NOMO-1 treated with dmso at 0.1 percent for 144 hours (cell line): ENCODE measurements at regions not wholly inside any gene's neighbourhood (a gene's known extent, or its start where the extent isn't known, plus 50 kb on each side); places are given as distances from the start of the nearest gene placed in this dataset.
A peak's percentile ranks its signal among the peaks of the same experiment; 100 is the strongest.

Source experiments
- DNase-seq: peaks from one replicate; lab custom pipeline; 2025; ENCODE audit not compliant: unreplicated experiment; lab: John Stamatoyannopoulos, UW

DNA sequence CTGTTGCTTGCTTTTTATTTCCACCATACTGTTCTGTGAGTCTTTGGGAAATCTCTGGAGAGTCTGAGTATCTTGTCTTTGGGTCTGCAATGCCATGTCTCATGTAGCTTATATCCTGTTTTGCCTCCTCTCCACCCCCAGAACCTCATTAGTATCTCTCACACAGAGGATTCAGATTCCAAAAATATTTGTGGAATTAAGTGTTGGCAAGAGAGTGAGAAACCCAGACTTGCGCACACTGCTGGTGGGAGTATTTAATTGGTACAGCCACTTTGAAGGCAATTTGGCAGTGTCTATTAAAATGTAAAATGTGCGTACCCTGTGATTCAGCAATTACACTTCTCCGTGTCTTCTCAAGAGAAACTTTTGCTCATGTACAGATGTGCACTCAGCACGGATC lies 68.6 kb downstream of the ZNF621 start:
- DNase-seq: no peak

DNA sequence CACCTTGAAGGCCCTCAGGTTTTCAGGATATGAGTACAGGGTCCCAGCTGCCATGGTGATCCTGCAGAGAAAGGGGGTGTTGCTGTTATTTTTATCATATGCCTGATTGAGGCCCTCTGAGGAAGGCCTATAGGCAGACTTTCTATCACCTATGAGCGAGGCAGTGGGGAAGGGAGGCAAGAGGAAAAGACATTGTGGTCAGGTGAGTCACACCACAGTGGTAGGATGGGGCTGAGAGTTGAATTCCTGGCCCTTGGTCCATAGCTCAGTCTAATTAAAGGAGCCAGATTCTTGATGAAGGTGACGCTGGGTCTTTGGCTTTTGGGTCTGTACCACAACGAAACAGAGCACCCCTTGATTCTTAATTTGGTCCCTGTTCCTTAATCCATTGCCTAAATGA lies 72.7 kb downstream of the ZNF621 start:
- no peak for DNase-seq

DNA sequence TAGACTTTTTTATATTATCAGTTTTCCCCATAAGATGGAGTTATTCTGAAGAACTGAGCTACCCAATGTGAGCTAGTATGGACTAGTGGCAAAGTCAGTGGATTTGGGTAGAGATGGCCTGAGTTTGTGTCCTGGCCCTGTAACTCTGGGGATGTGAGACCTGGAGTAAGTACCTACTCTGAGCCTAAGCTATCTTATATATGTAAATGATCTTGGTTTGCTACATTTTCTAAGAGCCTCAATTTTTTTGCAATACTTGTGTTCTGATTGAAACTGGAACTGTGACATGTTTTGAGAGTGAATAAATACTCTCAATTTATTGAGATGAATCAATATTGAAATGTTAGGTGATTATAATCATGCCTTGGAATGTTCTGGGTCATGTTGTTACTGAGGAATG lies 73.6 kb downstream of the ZNF621 start:
- DNase-seq: no peak

DNA sequence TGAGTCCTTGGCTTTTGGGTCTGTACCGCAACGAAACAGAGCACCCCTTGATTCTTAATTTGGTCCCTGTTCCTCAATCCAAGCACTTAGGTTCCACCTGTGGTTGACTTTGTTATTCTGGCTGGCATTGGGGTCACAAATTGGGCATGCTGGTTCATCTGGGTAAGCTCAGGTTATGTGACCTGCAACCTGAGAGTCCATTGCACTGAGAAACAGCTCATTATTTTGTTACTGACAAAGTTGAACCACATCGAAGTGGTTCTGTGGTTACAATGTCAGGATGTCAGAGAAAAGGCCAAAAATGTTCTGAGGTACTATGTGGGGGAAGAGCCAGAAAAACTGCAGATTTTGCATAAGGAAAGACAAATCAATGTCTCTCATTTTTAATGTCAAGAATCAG lies 74.2 kb downstream of the ZNF621 start:
- no peak for DNase-seq

DNA sequence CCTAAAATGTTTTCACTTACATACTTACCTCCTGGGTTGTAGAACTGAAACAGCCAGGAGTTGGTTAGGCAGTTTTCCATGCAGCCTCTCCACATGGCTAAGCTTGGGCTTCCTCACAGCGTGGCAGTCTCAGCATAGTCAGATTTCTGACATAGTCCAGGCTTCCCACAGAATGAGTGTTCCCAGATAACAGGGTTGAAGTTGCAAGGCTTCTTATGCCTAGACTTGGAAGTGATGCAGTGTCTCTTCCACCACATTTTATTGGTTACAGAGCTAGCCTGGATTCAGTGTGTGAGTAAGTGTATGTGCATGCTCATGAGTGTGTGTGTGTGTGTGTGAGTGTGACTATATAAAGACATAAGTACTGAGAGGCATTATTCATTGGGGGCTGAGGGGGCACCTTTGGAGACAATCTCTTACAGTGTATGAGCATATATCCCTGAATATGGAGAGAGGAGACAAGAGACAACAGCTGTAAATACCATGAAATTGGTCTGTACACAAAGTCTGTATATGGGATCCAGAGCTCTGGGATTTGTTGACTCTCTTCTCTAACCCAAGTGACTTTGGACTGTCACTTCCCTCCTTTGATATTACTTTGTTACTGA lies 78.1 kb downstream of the ZNF621 start:
- DNase-seq: no peak

DNA sequence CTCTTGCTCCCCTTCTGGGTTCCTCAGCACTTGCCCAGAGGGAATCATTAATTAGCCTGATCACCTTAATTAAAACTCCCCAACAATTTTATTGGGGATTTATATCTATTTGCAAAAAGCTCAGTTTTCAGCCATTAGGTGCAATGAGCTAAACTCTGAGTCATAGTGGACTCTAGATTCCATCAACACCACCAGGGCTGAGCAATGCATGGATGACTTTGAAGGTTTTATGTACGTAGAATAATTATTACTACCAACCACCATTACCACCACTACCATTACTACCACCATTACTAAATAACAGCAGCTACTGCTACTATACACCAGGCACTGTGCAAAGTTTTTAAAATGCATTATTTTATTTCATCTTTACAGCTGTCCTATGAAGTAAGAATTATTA lies 81.2 kb downstream of the ZNF621 start:
- DNase-seq: no peak

DNA sequence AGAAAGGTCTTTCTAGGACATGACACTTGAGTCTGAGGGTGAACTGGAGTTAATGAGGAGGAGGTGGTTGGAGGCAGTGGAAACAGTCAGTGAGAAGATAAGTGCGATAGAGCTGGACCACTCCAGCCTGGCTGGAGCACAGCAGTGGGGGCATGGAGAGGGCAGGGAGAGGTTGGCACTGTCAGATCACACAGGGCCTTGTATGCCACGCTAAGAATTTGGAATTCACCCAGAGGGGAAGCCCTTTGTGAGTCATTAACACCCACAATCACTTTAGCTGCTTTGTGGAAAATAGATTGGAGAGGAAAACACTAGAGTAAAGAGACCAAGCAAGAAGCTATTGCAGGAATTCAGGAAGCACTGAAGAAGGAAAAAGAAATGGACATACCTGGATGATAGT lies 83.3 kb downstream of the ZNF621 start:
- no peak for DNase-seq

DNA sequence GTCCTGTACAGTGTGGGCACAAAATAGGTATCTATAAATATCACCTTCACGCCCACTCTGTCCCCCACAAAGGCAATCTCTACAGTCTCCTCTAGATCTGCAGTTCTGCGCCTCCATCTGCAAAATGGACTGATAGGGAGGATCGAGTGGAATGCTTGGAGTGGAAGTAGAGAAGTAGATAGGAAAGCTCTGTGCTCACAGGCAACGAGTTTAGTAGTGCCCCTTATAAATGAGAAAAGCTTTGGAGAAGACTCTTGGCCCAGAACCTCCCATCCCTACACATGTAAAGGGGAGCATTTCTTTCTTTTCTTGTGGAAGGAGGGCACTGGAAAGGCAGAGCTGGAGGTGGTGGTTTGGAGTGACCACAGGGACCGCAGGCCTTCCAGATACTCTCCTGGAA lies 88.5 kb downstream of the ZNF621 start:
- DNase-seq: no peak

DNA sequence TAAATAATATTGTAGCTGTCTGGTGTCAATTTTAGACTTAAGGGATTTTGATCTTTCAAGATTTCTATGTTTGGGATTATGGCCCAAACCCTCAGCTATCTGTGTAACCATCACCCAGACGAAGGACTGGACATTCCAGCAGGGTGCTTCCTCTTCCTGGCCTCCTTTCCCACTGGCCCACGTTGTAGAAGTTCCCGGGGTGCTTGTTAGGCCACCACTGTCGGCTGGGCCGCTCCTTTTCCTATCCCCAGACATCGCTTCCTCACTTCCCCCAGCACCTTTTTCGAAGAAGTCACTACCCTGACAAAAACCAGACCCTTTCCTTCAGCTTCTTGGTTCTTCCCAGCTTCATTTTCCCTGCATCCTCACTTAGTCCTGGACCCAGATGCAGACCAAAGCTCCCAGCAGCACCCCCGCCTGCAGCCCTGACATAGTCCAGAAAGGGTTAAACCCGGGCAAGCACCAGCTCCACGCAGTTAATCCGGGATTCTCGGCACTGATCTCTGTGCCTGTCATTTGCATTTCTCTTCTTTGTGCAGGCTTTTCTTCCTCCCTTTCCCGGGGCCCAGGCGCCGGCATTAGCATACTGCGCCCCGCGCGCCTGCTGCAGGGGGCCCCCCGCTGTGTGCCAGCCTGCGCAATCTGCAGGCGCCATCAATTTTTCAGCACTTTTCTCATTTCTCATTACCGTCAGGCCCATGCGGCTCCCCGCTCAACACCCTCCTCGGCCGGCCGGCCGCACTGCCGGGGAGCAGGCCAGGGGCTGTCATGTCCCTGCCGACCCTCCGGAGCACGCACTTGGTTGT lies 90.6 kb downstream of the ZNF621 start:
- DNase-seq: no peak

DNA sequence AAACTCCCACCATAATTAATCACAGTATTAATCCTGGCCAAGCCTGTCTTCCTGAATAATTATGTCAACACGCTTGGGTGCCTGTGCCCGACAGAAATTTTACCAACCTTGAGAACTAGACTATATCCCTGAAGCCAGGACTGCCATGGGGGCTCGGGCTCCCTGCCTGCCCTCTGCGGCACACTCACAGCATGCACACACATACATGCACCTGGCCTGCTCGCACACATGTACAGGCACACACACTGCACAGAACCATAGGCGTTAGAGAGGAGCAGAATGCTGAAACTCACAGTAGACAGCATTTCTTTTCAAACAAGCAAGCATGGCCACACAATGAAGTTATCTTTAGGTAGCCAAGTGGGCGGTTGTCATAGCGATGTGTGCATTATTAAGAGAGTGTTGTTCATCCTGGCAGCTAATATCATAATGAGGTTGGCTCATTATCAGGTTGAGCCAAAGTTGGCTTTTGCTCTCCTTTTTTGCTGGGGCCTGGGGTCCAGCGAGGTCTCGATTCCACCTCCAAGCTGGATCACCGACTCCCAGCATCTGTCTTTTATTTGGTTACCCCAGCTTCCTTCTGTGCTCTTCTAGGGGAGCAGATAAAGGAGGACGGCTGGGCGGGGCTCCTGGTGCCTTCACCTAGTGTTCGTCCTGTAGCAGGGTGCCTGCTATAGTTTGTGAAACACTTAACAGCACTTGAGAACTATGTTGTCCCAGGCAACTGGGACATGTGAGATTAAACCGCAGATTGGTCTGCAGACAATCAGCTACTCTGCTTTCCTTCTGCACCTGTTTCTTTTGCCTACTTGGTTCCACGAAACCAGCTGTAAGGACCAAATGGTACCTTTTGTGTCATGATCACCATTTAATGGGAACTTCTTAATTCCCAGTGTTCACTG lies 91.4 kb downstream of the ZNF621 start:
- DNase-seq: no peak

DNA sequence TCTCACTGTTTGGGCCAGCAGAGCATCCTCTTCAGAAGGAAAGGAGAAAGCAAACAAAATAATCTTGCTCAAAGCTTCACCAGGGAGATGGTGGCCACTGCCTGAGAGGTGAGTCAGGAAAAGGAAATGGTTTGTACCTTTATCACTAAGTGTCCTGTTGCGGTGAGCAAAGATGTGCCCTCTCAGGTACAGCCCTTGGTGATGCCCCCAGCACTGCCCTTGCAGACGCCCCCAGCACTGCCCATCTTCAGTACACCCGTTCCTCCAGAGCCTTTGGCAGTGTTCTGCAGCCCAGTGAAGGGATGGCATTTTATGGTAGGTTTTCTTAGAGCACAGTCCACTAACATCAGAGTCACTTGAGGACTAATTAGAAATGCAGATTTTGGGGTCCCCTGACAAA lies 92.3 kb downstream of the ZNF621 start:
- DNase-seq: no peak

DNA sequence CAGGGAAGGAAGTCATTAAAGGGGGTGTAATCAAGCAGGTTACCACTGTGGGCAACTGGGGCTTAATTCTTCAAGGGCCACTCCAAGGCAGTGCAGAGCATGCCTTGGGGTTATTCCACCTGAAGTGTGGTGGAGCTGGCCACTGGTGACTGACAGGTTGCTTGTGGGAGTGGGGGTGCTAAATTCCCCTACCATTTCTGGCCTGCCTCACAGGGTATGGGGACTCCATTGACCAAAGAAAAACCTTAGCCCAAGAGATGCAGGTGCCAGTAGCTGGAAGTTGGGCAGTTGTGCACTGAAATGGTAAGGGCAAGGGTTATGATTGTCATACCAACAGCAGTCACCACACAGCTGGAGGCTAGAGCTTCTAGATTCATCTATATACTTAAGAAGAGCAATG lies 93.4 kb downstream of the ZNF621 start:
- no peak for DNase-seq

DNA sequence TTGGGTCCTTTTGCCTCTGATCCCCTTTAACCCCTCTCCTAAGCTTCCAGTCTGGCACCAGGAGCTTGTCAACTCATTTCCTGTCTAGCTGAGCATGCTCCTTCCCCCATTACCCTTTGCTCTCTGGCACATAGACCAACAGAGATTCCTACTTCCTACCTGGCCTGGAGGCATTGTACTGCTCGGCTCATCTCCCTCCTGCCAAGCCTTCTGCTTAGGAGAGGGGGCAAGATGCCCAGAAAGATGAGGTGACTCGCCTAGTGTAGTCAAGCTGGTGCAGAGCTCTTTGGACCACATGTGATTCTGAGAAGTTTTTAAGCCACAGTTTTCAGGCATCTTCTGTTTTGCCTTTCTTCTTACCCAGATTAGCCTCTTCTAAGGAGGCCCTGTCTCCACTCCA lies 95.4 kb downstream of the ZNF621 start:
- DNase-seq: no peak

DNA sequence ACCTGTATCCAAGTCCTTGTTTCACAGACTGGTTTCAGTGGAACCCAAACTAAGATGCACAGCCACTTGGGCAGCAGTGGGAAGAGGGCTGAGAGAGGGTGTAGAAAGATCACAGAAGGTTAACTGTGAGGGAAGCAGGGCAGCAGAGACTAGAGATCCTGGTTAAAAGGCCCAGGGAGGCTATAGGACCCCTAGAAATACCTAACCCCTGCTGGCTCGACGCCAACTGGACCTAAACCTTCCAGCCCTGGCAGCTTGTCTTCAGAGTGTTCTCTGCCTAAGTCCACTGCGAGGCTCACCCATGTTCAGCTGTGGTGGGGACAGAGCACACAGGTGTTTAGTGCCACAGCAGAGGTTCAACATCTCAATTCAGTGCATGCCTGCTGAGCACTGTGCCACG lies 96.5 kb downstream of the ZNF621 start:
- no peak for DNase-seq

DNA sequence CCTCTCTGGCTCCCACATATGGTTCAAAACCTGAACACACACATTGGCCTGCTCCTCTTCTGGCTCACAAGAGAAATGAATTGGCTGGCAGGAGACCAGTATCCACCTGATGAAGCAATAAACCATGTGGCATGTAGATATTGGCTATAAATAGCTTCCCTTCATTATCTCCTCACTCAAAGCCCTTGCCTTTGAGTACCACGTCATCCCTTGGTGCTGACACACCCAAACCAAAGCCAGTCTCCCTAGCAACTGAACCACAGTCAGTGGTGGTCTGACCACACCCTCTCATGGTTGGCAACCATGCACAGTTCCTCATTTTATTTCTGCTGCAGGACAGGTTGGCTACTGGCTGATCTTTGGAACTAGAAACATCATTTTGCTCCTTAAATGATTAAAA lies 98.8 kb downstream of the ZNF621 start:
- peak; percentile 99 for DNase-seq

DNA sequence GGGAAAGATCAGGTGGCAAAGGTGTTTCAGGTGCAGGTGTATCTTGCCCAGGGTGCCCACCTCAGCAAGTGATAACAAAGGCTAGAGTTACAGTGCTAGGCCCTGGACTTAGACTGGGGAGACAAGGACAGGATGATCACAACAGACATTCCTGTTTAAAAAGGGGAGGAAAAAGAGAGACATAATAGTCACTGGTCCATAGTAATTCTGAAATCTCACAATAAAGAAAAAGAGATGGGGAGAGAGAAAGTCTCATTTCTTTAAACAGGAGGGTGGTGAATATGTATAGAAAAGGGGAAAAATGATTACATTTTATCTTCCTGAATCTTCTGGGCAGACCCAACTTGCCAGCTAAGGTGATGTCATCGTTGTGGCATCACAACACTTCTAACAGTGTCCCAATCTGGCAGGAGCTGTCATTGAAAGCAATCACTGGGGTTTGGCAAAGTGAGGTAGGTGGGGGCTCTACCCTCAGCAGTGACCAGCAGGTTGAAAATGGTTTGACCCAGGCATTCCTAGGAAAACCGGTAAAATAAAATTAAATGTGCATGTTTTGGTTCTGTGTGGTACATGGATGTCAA lies 99.5 kb downstream of the ZNF621 start:
- no peak for DNase-seq

DNA sequence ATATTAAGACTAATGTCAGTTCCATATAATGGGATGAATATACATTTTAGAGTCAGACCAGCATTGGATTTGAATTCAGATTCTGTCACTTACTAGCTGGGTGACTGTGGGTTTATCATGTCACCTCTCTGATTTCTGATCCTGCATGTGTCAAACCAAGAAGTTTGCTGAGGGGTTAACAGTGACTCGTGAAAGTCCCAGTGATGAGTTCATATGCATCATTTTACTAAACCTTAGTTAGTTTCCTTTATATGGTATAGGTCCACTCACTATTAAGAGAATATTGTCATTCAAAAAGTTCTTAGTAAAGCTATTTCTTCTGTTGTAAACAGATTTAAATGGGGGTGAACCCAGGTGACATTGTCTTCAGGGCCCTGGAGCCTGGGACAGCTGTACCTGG lies 102.3 kb downstream of the ZNF621 start:
- DNase-seq: no peak

DNA sequence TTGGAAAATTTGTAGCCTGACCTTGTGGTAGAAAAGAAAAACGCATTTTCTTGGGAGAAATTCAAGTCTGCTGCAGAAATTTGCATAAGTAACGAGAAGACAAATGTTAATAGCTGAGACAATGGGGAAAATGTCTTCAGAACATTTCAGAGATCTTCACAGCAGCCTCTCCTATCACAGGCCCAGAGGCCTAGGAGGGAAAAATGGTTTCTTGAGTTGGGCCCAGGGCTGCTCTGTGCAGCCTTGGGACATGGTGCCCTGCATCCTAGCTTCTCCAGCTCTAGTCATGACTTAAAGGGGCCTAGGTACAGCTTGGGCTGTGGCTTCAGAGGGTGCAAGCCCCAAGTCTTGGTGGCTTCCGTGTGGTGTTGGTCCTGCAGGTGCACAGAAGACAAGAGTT lies 104.2 kb downstream of the ZNF621 start:
- no peak for DNase-seq

DNA sequence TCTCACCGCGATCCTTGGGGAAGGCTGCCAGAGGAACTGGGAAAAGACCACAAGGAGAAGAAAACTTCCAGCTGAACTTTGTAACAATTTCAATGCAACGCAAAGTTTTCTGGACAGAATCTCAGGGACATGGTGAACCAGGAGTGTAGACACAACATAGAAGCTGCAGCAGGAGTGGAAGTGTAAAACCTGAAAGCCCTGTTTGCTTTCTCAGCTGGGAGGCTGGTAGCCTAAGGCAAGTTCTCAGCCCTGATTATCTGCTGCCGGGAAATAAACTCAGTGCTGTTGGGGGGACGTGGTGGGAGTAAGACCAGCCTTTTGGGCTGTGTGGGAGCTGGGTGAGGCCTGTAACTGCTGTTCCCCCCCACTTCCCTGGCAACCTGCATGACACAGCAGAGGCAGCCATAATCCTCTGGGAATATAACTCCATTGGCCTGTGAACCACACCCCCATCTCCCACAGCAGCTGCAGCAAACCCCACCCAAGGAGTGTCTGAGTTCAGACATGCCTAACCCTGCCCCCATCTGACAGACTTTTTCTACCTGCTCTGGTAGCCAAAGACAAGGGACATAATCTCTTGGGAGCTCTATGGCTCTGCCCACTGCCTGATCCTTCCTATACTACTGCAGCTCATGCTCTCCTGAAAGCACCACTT lies 106.7 kb downstream of the ZNF621 start:
- DNase-seq: no peak

DNA sequence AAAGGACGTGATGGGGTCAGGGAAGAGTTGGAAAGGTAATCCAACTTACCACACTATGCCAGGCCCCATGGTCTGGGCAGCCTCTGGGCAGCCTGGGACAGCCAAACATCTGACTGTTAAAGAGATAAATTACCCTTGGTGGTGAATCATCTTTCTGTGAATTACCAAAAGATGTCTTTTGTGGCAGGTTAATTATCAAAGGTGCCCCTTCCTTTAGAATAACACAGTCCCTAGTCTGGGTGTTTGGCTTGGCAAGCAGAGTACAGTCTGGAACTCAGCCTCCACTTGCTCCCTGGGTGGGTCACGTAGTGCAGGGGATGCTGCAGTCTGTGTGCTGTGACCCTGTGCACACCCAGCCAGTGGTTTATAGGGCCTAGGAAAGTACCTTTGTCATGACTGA lies 113.1 kb downstream of the ZNF621 start:
- DNase-seq: no peak

DNA sequence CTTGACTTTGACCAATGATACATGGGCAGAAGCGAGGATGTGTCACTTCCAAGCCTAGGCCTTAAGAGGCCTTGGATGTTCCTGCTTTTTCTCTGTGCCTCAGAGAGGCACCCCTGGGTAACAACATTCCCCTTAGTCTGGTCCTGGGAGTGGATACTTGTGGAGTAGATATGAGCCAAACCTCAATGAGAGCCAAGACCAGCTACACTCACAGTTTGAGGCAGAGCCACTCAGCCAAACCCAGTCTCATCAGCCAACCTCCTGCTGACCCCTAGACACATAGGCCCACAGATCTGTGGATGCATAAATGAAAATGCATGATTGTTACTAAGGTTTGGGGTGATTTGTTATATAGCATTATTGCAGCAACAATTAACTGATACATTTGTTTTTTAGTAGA lies 114.2 kb downstream of the ZNF621 start:
- DNase-seq: no peak
